HG03565 (cell line): ENCODE measurements at regions not wholly inside any gene's neighbourhood (a gene's known extent, or its start where the extent isn't known, plus 50 kb on each side); places are given as distances from the start of the nearest gene placed in this dataset.
"Not testable (repeated sequence)": the region's sequence is repeated elsewhere in the genome, so short reads cannot be mapped to it uniquely, and the experiment has no call there.

Source experiments
- ATAC-seq: cut with Tn5 transposase; IDR thresholded peaks from one replicate; pipeline ENCODE4 v1.9.1; 2021; ENCODE audit warnings: mild to moderate bottlenecking, moderate library complexity; ENCODE audit not compliant: unreplicated experiment

GRCh38 chr9:62874745-62875599 is 1685.1 kb downstream of the SPATA31A7 start:
- ATAC-seq: not testable (repeated sequence)

- ATAC-seq: not testable (repeated sequence)
These were observed 1687.7 kb downstream of the SPATA31A7 start for GRCh38 chr9:62877552-62877951.

DNA sequence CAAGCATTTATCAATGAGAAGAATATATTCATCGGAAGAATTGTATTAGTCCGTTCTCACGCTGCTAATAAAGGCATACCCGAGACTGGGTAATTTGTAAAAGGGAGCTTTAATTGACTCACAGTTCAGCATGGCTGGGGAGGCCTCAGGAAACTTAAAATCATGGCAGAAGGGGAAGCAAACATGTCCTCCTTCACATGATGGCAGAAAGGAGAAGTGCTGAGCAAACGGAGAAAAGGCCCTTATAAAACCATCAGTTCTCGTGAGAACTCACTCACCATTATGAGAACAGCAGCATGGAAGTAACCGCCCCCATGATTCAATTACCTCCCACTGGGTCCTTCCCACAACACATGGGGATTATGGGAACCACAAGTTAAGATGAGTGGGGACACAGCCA is 1688.2 kb downstream of the SPATA31A7 start:
- not testable (repeated sequence) for ATAC-seq

DNA sequence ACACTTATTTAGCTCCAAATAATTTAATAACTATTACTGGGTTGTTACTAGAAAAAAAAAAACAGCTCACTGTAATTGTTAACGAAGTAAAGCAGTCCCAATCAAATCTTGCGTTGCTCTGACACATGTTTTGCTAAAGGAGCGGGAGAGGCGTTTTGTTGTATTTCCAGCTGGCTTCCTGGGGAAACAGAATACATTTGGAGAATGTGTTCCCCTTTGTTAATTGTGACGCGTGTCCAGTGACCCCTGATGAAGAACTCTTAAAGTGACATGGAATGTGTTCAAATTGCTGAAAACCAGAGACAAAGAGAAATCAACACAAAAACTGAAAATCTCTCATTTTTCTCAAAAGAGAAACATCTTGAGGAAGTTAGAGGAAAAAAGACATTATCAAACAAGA is 1690.6 kb downstream of the SPATA31A7 start:
- not testable (repeated sequence) for ATAC-seq

DNA sequence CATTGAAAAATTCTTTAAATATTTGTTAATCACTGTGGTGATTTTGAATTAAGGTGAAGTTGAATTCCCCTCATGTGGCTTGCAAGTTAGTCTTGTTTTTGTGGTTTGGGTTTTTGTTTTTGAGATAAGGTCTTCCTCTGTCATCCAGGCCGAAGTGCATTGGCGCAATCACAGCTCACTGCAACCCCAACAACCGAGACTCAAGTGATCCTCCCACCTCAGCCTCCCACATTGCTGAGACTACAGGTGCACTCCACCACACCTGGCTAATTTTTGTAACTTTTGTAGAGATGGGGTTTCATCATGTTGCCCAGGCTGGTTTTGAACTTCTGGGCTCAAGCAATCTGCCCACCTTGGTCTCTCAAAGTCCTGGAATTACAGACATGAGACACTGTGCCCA is 1691.1 kb downstream of the SPATA31A7 start:
- not testable (repeated sequence) for ATAC-seq

DNA sequence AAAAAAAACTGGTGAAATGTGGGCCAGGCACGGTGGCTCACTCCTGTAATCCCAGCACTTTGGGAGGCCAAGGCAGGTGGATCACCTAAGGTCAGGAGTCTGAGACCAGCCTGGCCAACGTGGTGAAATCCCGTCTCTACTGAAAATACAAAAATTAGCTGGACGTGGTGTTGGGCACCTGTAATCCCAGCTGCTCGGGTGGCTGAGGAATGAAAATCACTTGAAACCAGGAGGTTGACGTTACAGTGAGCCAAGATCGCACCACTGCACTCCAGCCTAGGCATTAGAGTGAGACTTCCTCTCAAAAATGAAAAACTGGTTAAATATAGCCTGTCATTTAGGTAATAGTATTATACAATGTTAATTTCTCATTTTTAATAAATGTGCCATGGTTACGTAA is 1692.0 kb downstream of the SPATA31A7 start:
- not testable (repeated sequence) for ATAC-seq

- ATAC-seq: not testable (repeated sequence)
These were observed 1692.9 kb downstream of the SPATA31A7 start for GRCh38 chr9:62882717-62883116.

GRCh38 chr9:62896692-62897091 is 1706.9 kb downstream of the SPATA31A7 start:
- ATAC-seq: not testable (repeated sequence)

DNA sequence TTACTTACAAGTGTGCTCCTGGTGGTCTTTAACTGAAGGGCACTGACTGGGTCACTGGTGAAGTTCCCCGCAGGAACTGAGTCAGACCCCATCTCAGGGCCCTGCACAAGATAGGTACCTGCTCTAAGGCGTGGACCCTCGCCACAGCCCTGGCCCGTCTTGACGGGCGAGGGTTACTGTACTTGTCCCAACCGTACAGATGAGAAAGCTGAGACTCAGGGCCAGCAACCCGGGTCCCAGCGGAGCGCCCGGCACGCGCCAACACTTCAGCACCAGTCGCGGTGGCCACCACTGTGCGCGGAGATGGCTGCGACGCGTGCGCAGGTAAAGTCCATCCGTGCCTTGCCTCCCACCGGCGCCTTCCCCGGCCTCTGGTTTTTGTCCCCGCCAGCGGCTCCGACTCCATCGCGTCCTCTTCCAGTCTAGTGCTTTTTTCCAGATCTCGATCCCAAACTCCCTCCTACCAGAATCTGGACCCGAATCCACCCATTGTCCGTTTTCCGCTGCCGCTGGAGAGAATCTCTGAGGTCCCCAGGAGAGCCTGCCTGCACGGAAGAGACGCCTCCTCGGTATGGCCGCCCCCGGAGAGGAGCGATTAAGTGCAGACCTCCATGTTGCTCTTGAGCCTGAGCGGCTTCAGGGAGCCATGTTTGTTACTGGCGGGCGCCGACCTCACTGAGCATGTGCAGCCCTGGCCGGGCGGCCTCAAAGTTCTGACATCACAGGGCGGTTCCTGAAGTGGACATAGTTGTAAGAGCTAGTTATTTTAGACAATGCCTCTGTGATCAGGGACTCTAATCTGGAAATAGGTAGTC is 1707.8 kb downstream of the SPATA31A7 start:
- ATAC-seq: not testable (repeated sequence)

DNA sequence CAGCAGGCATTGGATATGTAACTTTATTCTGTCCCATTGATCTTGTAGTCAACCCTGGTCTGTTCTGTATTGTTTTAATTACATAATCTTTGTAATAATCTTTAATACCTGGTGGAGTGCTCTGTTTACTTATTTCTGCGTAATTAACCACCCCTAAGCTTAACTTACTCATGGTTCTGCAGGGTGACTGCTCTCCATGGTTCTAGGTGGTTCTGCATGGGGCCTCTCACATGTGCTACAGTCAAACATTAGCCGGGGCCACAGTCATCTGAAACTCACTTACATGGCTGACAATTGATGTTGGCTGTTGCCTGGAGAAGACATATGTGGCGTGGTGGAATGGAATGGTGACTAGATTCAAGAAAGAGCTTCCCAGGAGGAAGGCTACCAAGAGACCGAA is 1709.8 kb downstream of the SPATA31A7 start:
- ATAC-seq: not testable (repeated sequence)

DNA sequence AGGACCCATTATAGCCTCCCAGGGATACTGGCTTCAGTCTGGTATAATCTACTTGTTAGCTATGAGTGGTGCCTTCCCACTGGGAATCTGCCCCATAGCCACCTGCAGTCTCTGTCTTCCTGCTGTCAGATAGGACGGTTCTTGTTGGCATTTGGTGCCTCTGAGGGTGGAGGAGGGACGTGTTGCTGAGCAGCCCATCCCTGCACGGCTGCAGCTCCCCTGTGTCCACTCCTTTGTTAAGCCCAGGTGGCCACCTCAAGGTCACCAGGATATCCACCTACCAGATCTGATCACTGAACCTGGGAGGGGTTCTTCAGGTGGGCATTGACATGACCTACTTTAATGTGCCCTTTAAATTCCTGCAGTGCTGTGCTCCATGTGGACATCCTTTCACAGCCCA is 1714.2 kb downstream of the SPATA31A7 start:
- not testable (repeated sequence) for ATAC-seq

- ATAC-seq: not testable (repeated sequence)
These were observed 1715.9 kb downstream of the SPATA31A7 start for GRCh38 chr9:62905722-62906121.

GRCh38 chr9:62907866-62908265 is 1718.0 kb downstream of the SPATA31A7 start:
- not testable (repeated sequence) for ATAC-seq

DNA sequence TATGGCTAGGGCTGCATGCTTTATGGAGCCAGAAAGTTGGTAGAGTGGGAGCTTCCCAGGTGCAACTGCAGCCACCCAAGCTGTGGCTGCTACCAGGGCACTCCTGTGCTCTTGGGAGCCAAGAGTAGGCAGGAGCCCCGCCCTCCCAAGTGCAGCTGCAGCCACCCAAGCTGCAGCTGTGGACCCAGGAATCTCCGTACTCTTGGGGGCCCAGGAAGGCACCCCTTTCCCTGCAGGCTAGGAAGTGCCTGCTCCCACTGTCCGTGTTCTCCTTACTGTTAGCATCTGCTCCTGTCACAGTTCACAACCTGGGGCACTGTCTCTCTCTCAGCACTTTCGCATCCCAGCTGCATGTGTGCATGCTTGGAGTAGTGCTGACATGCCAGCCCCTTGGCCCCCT is 1718.4 kb downstream of the SPATA31A7 start:
- ATAC-seq: not testable (repeated sequence)

DNA sequence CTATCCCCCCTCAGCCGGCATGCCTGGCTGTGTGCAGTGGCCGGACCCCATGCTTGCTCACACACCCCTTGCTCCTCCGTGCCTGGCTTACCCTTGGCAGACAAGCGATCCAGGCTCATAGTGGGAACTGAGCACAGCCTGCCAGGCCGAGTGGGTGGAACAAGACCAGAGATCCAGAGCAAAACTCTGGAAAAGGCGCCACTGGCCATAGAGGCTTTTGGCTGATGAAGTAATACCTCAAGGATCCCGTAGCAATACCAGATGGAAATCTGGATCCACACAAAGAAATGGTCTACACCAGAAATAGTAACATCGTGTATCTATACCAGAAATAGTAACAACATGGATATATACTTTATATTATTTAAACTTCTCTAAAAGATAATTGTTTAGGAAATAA is 1719.6 kb downstream of the SPATA31A7 start:
- ATAC-seq: not testable (repeated sequence)

- ATAC-seq: not testable (repeated sequence)
These were observed 1722.4 kb downstream of the SPATA31A7 start for GRCh38 chr9:62912278-62912677.

DNA sequence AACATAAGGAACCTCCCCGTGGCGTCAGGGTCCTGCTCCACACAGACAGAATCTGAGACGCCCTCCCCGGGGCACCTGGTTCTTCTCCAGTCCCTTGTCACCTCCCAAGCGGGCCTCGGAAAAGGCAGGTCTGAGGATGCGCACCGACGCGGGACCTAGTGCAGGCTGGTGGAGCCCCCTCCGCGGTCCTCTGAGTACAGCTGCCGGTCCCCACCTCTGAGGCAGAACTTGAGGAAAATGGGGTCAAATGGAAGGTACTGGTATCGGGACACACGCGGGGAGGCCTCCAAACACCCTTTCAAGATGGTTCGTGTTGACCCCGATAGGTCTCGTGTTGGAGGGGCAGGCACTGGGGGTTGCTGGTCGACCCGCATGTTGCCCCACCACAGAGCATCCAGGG is 1725.3 kb downstream of the SPATA31A7 start:
- ATAC-seq: not testable (repeated sequence)

DNA sequence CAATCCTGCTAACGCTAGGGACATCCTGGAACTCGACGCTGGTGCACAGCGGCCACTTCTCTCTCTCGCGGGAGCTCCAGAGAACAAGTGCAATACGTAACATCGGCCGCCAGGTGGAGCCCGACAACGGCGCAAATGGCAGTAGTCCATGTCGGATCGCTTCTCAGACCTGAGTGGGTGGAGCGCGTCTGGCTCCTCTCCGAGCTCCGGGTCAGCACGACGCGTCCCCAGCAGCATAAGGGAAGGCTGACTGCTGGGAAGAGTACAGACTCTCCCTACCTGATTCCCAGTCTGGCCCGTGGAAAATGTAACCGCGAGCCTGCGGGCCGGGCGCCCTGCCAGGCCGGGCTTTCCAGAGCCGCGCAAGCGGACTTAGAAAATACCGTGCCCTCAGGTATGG is 1725.8 kb downstream of the SPATA31A7 start:
- ATAC-seq: peak; percentile 100

- not testable (repeated sequence) for ATAC-seq
These were observed 1729.0 kb downstream of the SPATA31A7 start for GRCh38 chr9:62918648-62919385.

DNA sequence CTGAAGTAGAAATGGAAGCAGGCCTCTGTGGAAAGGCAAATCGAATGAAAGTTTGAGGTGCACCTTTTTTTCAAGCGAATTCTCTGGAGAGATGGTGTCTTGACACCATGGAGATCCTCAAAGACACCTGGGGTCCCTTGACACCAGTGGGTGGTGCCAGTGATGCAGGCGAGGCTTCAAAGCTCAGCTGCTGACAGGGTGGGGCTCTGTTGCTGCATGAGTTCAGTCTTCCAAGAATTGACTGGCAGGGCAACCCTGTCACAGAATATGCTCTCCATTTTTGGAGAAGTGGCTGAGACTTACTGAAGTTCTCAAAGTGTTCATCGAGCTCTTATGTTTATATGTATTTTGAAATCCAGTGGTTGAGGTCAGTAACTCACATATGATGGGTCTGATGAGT is 1741.6 kb downstream of the SPATA31A7 start:
- ATAC-seq: not testable (repeated sequence)

- ATAC-seq: not testable (repeated sequence)
These were observed 1763.0 kb downstream of the SPATA31A7 start for GRCh38 chr9:62952840-62953239.
